Activated naive CD8-positive, alpha-beta T cell treated with anti-CD3 and anti-CD28 coated beads for 36 hours (primary cell): ENCODE measurements at regions not wholly inside any gene's neighbourhood (a gene's known extent, or its start where the extent isn't known, plus 50 kb on each side); places are given as distances from the start of the nearest gene placed in this dataset.
"Not testable (repeated sequence)": the region's sequence is repeated elsewhere in the genome, so short reads cannot be mapped to it uniquely, and the experiment has no call there.

Experiments used
- DNase-seq: peaks from one replicate; pipeline ENCODE4 v3.0.0; 2021
- H3K27ac Mint-ChIP-seq: one replicate; pipeline ENCODE4 v1.8.0; 2022; ENCODE audit warnings: mild to moderate bottlenecking, moderate library complexity, mixed read lengths
- H3K27me3 Mint-ChIP-seq: one replicate; pipeline ENCODE4 v1.8.0; 2022; ENCODE audit warnings: mild to moderate bottlenecking, mixed read lengths
- H3K36me3 Mint-ChIP-seq: one replicate; pipeline ENCODE4 v1.8.0; 2021; ENCODE audit warnings: mild to moderate bottlenecking, mixed read lengths
- H3K4me1 Mint-ChIP-seq: one replicate; pipeline ENCODE4 v1.8.0; 2021; ENCODE audit warnings: mixed read lengths
- H3K4me3 Mint-ChIP-seq: one replicate; pipeline ENCODE4 v1.8.0; 2022; ENCODE audit warnings: mild to moderate bottlenecking, moderate library complexity, mixed read lengths
- H3K9me3 Mint-ChIP-seq: one replicate; pipeline ENCODE4 v1.8.0; 2022; ENCODE audit warnings: mixed read lengths

GRCh38 chr17:20922128-20922670, 120.6 kb downstream of the USP22 start:
- Mint-ChIP-seq H3K27me3 (peaks cover 19% of the 10 kb centered on the region), H3K27ac (no peak overlapping the region), H3K4me3 (no peak overlapping the region), H3K36me3 (no peaks in the 10 kb centered on the region), H3K4me1 (no peaks in the 10 kb centered on the region), H3K9me3 (no peaks in the 10 kb centered on the region)
- DNase-seq: no peak

- Mint-ChIP-seq H3K4me1 (no peaks in the 10 kb centered on the region), H3K9me3 (no peaks in the 10 kb centered on the region), H3K4me3 (no peak overlapping the region), H3K27ac (no peak overlapping the region), H3K27me3 (peaks cover 3% of the 10 kb centered on the region), H3K36me3 (no peaks in the 10 kb centered on the region)
- no peak for DNase-seq
Observed at GRCh38 chr17:20924306-20924705, 118.5 kb downstream of the USP22 start.

GRCh38 chr17:20925091-20925490, 117.7 kb downstream of the USP22 start:
- no peak overlapping the region for H3K4me3 Mint-ChIP-seq
- no peaks in the 10 kb centered on the region for H3K36me3 Mint-ChIP-seq
- DNase-seq: no peak
- no peaks in the 10 kb centered on the region for H3K9me3 Mint-ChIP-seq
- no peak overlapping the region for H3K27ac Mint-ChIP-seq
- H3K27me3 Mint-ChIP-seq: peaks cover 3% of the 10 kb centered on the region
- H3K4me1 Mint-ChIP-seq: no peaks in the 10 kb centered on the region

GRCh38 chr17:20925954-20926353, 116.9 kb downstream of the USP22 start:
- no peaks in the 10 kb centered on the region for H3K36me3 Mint-ChIP-seq
- no peak overlapping the region for H3K4me3 Mint-ChIP-seq
- no peak overlapping the region for H3K27ac Mint-ChIP-seq
- no peaks in the 10 kb centered on the region for H3K9me3 Mint-ChIP-seq
- DNase-seq: no peak
- peaks cover 3% of the 10 kb centered on the region for H3K27me3 Mint-ChIP-seq
- no peaks in the 10 kb centered on the region for H3K4me1 Mint-ChIP-seq

- Mint-ChIP-seq H3K36me3 (no peaks in the 10 kb centered on the region), H3K9me3 (no peaks in the 10 kb centered on the region), H3K4me3 (no peak overlapping the region), H3K27ac (no peak overlapping the region), H3K27me3 (no peaks in the 10 kb centered on the region), H3K4me1 (no peaks in the 10 kb centered on the region)
- no peak for DNase-seq
Observed at GRCh38 chr17:20926532-20926931, 116.3 kb downstream of the USP22 start.

- no peak overlapping the region for H3K4me3 Mint-ChIP-seq
- no peaks in the 10 kb centered on the region for H3K9me3 Mint-ChIP-seq
- H3K27me3 Mint-ChIP-seq: no peaks in the 10 kb centered on the region
- H3K27ac Mint-ChIP-seq: no peak overlapping the region
- H3K4me1 Mint-ChIP-seq: no peaks in the 10 kb centered on the region
- no peak for DNase-seq
- no peaks in the 10 kb centered on the region for H3K36me3 Mint-ChIP-seq
Observed at GRCh38 chr17:20927308-20927977, 115.4 kb downstream of the USP22 start.

GRCh38 chr17:20929334-20929733, 113.5 kb downstream of the USP22 start:
- no peak for DNase-seq
- Mint-ChIP-seq H3K4me3 (no peak overlapping the region), H3K9me3 (no peaks in the 10 kb centered on the region), H3K27ac (no peak overlapping the region), H3K36me3 (no peaks in the 10 kb centered on the region), H3K27me3 (no peaks in the 10 kb centered on the region), H3K4me1 (peaks cover under 1% of the 10 kb centered on the region)

- H3K36me3 Mint-ChIP-seq: no peaks in the 10 kb centered on the region
- no peak overlapping the region for H3K27ac Mint-ChIP-seq
- no peak overlapping the region for H3K4me3 Mint-ChIP-seq
- H3K27me3 Mint-ChIP-seq: no peaks in the 10 kb centered on the region
- H3K9me3 Mint-ChIP-seq: no peaks in the 10 kb centered on the region
- DNase-seq: no peak
- H3K4me1 Mint-ChIP-seq: peaks cover 2% of the 10 kb centered on the region
Observed at GRCh38 chr17:20930081-20930760, 112.6 kb downstream of the USP22 start.

GRCh38 chr17:20933040-20933439, 109.8 kb downstream of the USP22 start:
- H3K9me3 Mint-ChIP-seq, H3K4me1 Mint-ChIP-seq, H3K27me3 Mint-ChIP-seq, DNase-seq, H3K4me3 Mint-ChIP-seq, H3K27ac Mint-ChIP-seq, H3K36me3 Mint-ChIP-seq: not testable (repeated sequence)

- no peak for DNase-seq
- no peak overlapping the region for H3K4me3 Mint-ChIP-seq
Observed at GRCh38 chr17:20934288-20934687, 108.5 kb downstream of the USP22 start.

GRCh38 chr17:20935740-20936139, 107.1 kb downstream of the USP22 start:
- Mint-ChIP-seq H3K4me1 (peaks cover 2% of the 10 kb centered on the region), H3K27ac (no peak overlapping the region), H3K4me3 (no peak overlapping the region), H3K36me3 (no peaks in the 10 kb centered on the region), H3K27me3 (no peaks in the 10 kb centered on the region), H3K9me3 (no peaks in the 10 kb centered on the region)
- DNase-seq: no peak

More at GRCh38 chr17:20934288-20934687, 108.5 kb downstream of the USP22 start:
- H3K9me3 Mint-ChIP-seq: no peaks in the 10 kb centered on the region
- no peaks in the 10 kb centered on the region for H3K36me3 Mint-ChIP-seq
- H3K27me3 Mint-ChIP-seq: no peaks in the 10 kb centered on the region
- H3K27ac Mint-ChIP-seq: no peak overlapping the region
- peaks cover 2% of the 10 kb centered on the region for H3K4me1 Mint-ChIP-seq

- Mint-ChIP-seq H3K4me1 (peaks cover 2% of the 10 kb centered on the region), H3K36me3 (no peaks in the 10 kb centered on the region), H3K27ac (no peak overlapping the region), H3K9me3 (no peaks in the 10 kb centered on the region), H3K27me3 (no peaks in the 10 kb centered on the region), H3K4me3 (no peak overlapping the region)
- DNase-seq: no peak
Observed at GRCh38 chr17:20938244-20938643, 104.6 kb downstream of the USP22 start.

GRCh38 chr17:20938988-20939615, 103.7 kb downstream of the USP22 start:
- no peaks in the 10 kb centered on the region for H3K36me3 Mint-ChIP-seq

GRCh38 chr17:20941872-20942271, 100.9 kb downstream of the USP22 start:
- Mint-ChIP-seq H3K36me3 (no peaks in the 10 kb centered on the region), H3K9me3 (no peaks in the 10 kb centered on the region), H3K4me1 (no peaks in the 10 kb centered on the region), H3K27me3 (peaks cover 3% of the 10 kb centered on the region), H3K27ac (no peak overlapping the region), H3K4me3 (no peak overlapping the region)
- DNase-seq: no peak

More at GRCh38 chr17:20938988-20939615, 103.7 kb downstream of the USP22 start:
- Mint-ChIP-seq H3K9me3 (no peaks in the 10 kb centered on the region), H3K4me3 (no peak overlapping the region), H3K27ac (no peak overlapping the region), H3K27me3 (no peaks in the 10 kb centered on the region), H3K4me1 (peaks cover 2% of the 10 kb centered on the region)
- DNase-seq: no peak

- H3K4me3 Mint-ChIP-seq: no peak overlapping the region
- H3K4me1 Mint-ChIP-seq: no peaks in the 10 kb centered on the region
- peaks cover 8% of the 10 kb centered on the region for H3K27me3 Mint-ChIP-seq
- peak; percentile 12 for DNase-seq
- H3K27ac Mint-ChIP-seq: no peak overlapping the region
- no peaks in the 10 kb centered on the region for H3K9me3 Mint-ChIP-seq
- H3K36me3 Mint-ChIP-seq: no peaks in the 10 kb centered on the region
Observed at GRCh38 chr17:20944014-20944865, 98.6 kb downstream of the USP22 start.
